OCI-LY1 (cell line): ENCODE measurements at regions not wholly inside any gene's neighbourhood (a gene's known extent, or its start where the extent isn't known, plus 50 kb on each side); places are given as distances from the start of the nearest gene placed in this dataset.

ENCODE experiments used
- H2AFZ ChIP-seq: fragments of 200-600 bp; sonication (generic), shearing (Covaris generic); 2 replicates; pipeline ENCODE4 v1.6.0; 2014; ENCODE audit warnings: antibody characterized with exemption, mild to moderate bottlenecking, low read length
- H3F3A ChIP-seq: fragments of 200-600 bp; sonication (generic), shearing (Covaris generic); 2 replicates; pipeline ENCODE4 v1.6.0; 2014; ENCODE audit warnings: mild to moderate bottlenecking, antibody characterized with exemption, low read length, moderate library complexity; ENCODE audit not compliant: insufficient read depth
- H3K27ac ChIP-seq: fragments of 200-600 bp; sonication (generic); 2 replicates; pipeline ENCODE4 v1.5.1; 2014; ENCODE audit warnings: low read length, mixed run types, mild to moderate bottlenecking, low read depth; ENCODE audit not compliant: poor library complexity, severe bottlenecking
- H3K27me3 ChIP-seq: fragments of 200-600 bp; sonication (generic); 2 replicates; pipeline ENCODE4 v1.6.0; 2014; ENCODE audit warnings: antibody characterized with exemption, mild to moderate bottlenecking, low read length, moderate library complexity; ENCODE audit not compliant: insufficient read depth
- H3K36me3 ChIP-seq: fragments of 200-600 bp; sonication (generic); 2 replicates; pipeline ENCODE4 v1.6.1; 2014; ENCODE audit warnings: mild to moderate bottlenecking, antibody characterized with exemption, low read length, moderate library complexity, mixed read lengths; ENCODE audit not compliant: insufficient read depth
- H3K4me1 ChIP-seq: fragments of 200-600 bp; sonication (generic); 2 replicates; pipeline ENCODE4 v1.5.1; 2014; ENCODE audit warnings: mild to moderate bottlenecking, low read length, moderate library complexity; ENCODE audit not compliant: insufficient read depth, severe bottlenecking
- H3K4me2 ChIP-seq: fragments of 200-600 bp; sonication (generic), shearing (Covaris generic); 2 replicates; pipeline ENCODE4 v1.6.1; 2014; ENCODE audit warnings: low read length
- H3K4me3 ChIP-seq: fragments of 200-600 bp; sonication (generic); 2 replicates; pipeline ENCODE4 v1.5.1; 2014; ENCODE audit warnings: low read length, low read depth, mild to moderate bottlenecking, mixed read lengths; ENCODE audit not compliant: poor library complexity, severe bottlenecking
- H3K79me2 ChIP-seq: fragments of 200-600 bp; shearing (Covaris generic); 2 replicates; pipeline ENCODE4 v1.6.1; 2016; ENCODE audit warnings: mixed run types, low read length, mixed read lengths; ENCODE audit not compliant: insufficient read depth
- H3K9ac ChIP-seq: fragments of 200-600 bp; sonication (generic), shearing (Covaris generic); 2 replicates; pipeline ENCODE4 v1.6.1; 2014; ENCODE audit warnings: mild to moderate bottlenecking, low read length, mixed read lengths
- H3K9me2 ChIP-seq: fragments of 200-600 bp; sonication (generic), shearing (Covaris generic); 2 replicates; pipeline ENCODE4 v1.6.1; 2014; ENCODE audit warnings: low read depth, mild to moderate bottlenecking, low read length, mixed read lengths
- H3K9me3 ChIP-seq: fragments of 200-600 bp; shearing (Covaris generic); 2 replicates; pipeline ENCODE4 v1.6.1; 2014; ENCODE audit warnings: low read length, mixed read lengths
- H4K20me1 ChIP-seq: fragments of 200-600 bp; sonication (generic), shearing (Covaris generic); 2 replicates; pipeline ENCODE4 v1.6.0; 2016; ENCODE audit warnings: mild to moderate bottlenecking, low read length; ENCODE audit not compliant: insufficient read depth
- CTCF ChIP-seq: fragments of 200-600 bp; sonication (generic), shearing (Covaris generic); IDR thresholded peaks from 2 replicates; pipeline ENCODE4 v1.5.1; 2017; ENCODE audit warnings: mild to moderate bottlenecking, antibody characterized with exemption, low read length, moderate library complexity, mixed read lengths
- EZH2 ChIP-seq: fragments of 200-600 bp; sonication (generic), shearing (Covaris generic); IDR thresholded peaks from 2 replicates; pipeline ENCODE4 v1.8.0; 2017; ENCODE audit warnings: borderline replicate concordance, mixed run types, mild to moderate bottlenecking, antibody characterized with exemption, low read length, moderate library complexity, mixed read lengths

- no peaks in the 10 kb centered on the region for H3K4me1 ChIP-seq
- no peaks in the 10 kb centered on the region for H3K27me3 ChIP-seq
- no peak overlapping the region for H3K9ac ChIP-seq
- H3K27ac ChIP-seq = no peak overlapping the region
- no peaks in the 10 kb centered on the region for H3K9me3 ChIP-seq
- H3K4me2 ChIP-seq = no peak overlapping the region
- H4K20me1 ChIP-seq = no peaks in the 10 kb centered on the region
- H3K36me3 ChIP-seq = no peaks in the 10 kb centered on the region
- H3F3A ChIP-seq = no peaks in the 10 kb centered on the region
- H2AFZ ChIP-seq = no peak overlapping the region
- no peak overlapping the region for H3K4me3 ChIP-seq
- TF ChIP-seq EZH2 (no peak), CTCF (no peak)
- H3K79me2 ChIP-seq = no peaks in the 10 kb centered on the region
- no peaks in the 10 kb centered on the region for H3K9me2 ChIP-seq
These were observed 385.4 kb upstream of the CNKSR2 start for GRCh38 chrX:20988804-20989203.

- no peaks in the 10 kb centered on the region for H3F3A ChIP-seq
- no peak overlapping the region for H3K9ac ChIP-seq
- H3K36me3 ChIP-seq = no peaks in the 10 kb centered on the region
- no peak overlapping the region for H3K27ac ChIP-seq
- H4K20me1 ChIP-seq = no peaks in the 10 kb centered on the region
- H3K9me3 ChIP-seq = no peaks in the 10 kb centered on the region
- no peaks in the 10 kb centered on the region for H3K27me3 ChIP-seq
- no peaks in the 10 kb centered on the region for H3K4me1 ChIP-seq
- no peak for TF ChIP-seq EZH2
- no peak for TF ChIP-seq CTCF
- no peak overlapping the region for H2AFZ ChIP-seq
- no peaks in the 10 kb centered on the region for H3K79me2 ChIP-seq
- no peak overlapping the region for H3K4me3 ChIP-seq
- no peak overlapping the region for H3K4me2 ChIP-seq
- no peaks in the 10 kb centered on the region for H3K9me2 ChIP-seq
These were observed 386.1 kb upstream of the CNKSR2 start for GRCh38 chrX:20988118-20988517.

- Histone ChIP-seq H4K20me1 (no peaks in the 10 kb centered on the region), H3K79me2 (no peaks in the 10 kb centered on the region), H3K4me3 (no peak overlapping the region), H3K4me2 (no peak overlapping the region), H2AFZ (no peak overlapping the region), H3K4me1 (no peaks in the 10 kb centered on the region), H3F3A (no peaks in the 10 kb centered on the region), H3K9ac (no peak overlapping the region), H3K9me3 (no peaks in the 10 kb centered on the region), H3K27me3 (no peaks in the 10 kb centered on the region), H3K36me3 (no peaks in the 10 kb centered on the region), H3K27ac (no peak overlapping the region), H3K9me2 (no peaks in the 10 kb centered on the region)
- TF ChIP-seq EZH2 (no peak), CTCF (no peak)
These were observed 393.8 kb upstream of the CNKSR2 start for GRCh38 chrX:20980426-20980825.
